SK-N-SH (cell line): ENCODE measurements at regions not wholly inside any gene's neighbourhood (a gene's known extent, or its start where the extent isn't known, plus 50 kb on each side); places are given as distances from the start of the nearest gene placed in this dataset.

Source experiments
- CTCF ChIA-PET: fragments of 300-600, 350-600 bp; formaldehyde crosslinking; extraction: SDS; loops from one replicate; lab custom pipeline; 2021; lab: Yijun Ruan, JAX
- POLR2A ChIA-PET: fragments of 350-600 bp; sonication (Branson Sonifier 250); formaldehyde crosslinking; extraction: SDS; loops from one replicate; lab custom pipeline; 2020; ENCODE audit warnings: antibody characterized with exemption, inconsistent platforms; lab: Yijun Ruan, JAX
- DNase-seq: peaks from one replicate; pipeline ENCODE4 v3.0.0; 2012
- H2AFZ ChIP-seq: fragments of 200-600 bp; sonication (generic); 2 replicates; pipeline ENCODE4 v1.8.1; 2016; ENCODE audit warnings: antibody characterized with exemption, mild to moderate bottlenecking, low read depth
- H3F3A ChIP-seq: fragments of 200-600 bp; sonication (generic); replicated peaks from 2 replicates; pipeline ENCODE3; 2016; ENCODE audit warnings: antibody characterized with exemption, mild to moderate bottlenecking; ENCODE audit not compliant: insufficient read depth
- H3K27ac ChIP-seq, 2 experiments: fragments of 200-500 bp in 1 of 2; fragments of 200-600 bp in 1 of 2; sonication (Bioruptor generic) in 1 of 2; sonication (generic), shearing (Covaris generic) in 1 of 2; 2 replicates each; pipeline versions ENCODE4 v1.5.1 to v1.6.1; 2014 to 2016; ENCODE audit warnings: low read depth in 2 of 2, inconsistent platforms in 1 of 2, low read length in 1 of 2, mild to moderate bottlenecking in 1 of 2, mixed read lengths in 1 of 2
- H3K27me3 ChIP-seq: fragments of 200-600 bp; sonication (generic), shearing (Covaris generic); 2 replicates; pipeline ENCODE4 v1.6.1; 2016; ENCODE audit warnings: mixed run types; ENCODE audit not compliant: insufficient read depth
- H3K36me3 ChIP-seq, 2 experiments: fragments of 200-500 bp in 1 of 2; fragments of 200-600 bp in 1 of 2; sonication (Bioruptor generic) in 1 of 2; sonication (generic) in 1 of 2; replicated peaks in 1 of 2; 2 replicates each; pipeline versions ENCODE3 to v1.5.1; 2014 to 2016; ENCODE audit warnings: low read length in 1 of 2, mild to moderate bottlenecking in 1 of 2; ENCODE audit not compliant: insufficient read depth in 2 of 2, control insufficient read depth in 1 of 2
- H3K4me1 ChIP-seq, 2 experiments: fragments of 200-500 bp in 1 of 2; fragments of 200-600 bp in 1 of 2; sonication (Bioruptor generic) in 1 of 2; sonication (generic), shearing (Covaris generic) in 1 of 2; 2 replicates each; pipeline versions ENCODE4 v1.5.1 to v1.6.1; 2014 to 2016; ENCODE audit warnings: low read depth in 1 of 2, low read length in 1 of 2, mixed run types in 1 of 2; ENCODE audit not compliant: insufficient read depth in 2 of 2, control insufficient read depth in 1 of 2
- H3K4me2 ChIP-seq: fragments of 200-600 bp; sonication (generic), shearing (Covaris generic); 2 replicates; pipeline ENCODE4 v1.6.1; 2017; ENCODE audit warnings: mixed run types
- H3K4me3 ChIP-seq, 2 experiments: fragments of 200-500 bp in 1 of 2; fragments of 200-600 bp in 1 of 2; sonication (Bioruptor generic) in 1 of 2; sonication (generic), shearing (Covaris generic) in 1 of 2; 2 replicates each; pipeline versions ENCODE4 v1.5.1 to v1.8.1; 2014 to 2016; ENCODE audit warnings: low read depth in 2 of 2, inconsistent platforms in 1 of 2, low read length in 1 of 2, mild to moderate bottlenecking in 1 of 2, mixed read lengths in 1 of 2, moderate library complexity in 1 of 2
- H3K79me2 ChIP-seq: fragments of 200-600 bp; sonication (generic); 2 replicates; pipeline ENCODE4 v1.8.1; 2017; ENCODE audit warnings: mild to moderate bottlenecking; ENCODE audit not compliant: insufficient read depth
- H3K9ac ChIP-seq: fragments of 200-600 bp; sonication (generic); 2 replicates; pipeline ENCODE4 v1.6.1; 2017; ENCODE audit warnings: mixed run types
- H3K9me2 ChIP-seq: fragments of 200-600 bp; sonication (generic); 2 replicates; pipeline ENCODE4 v1.6.1; 2017; ENCODE audit warnings: mixed run types
- H3K9me3 ChIP-seq: fragments of 200-600 bp; sonication (generic); 2 replicates; pipeline ENCODE4 v1.6.1; 2017; ENCODE audit warnings: mixed run types, mild to moderate bottlenecking, moderate library complexity
- H4K20me1 ChIP-seq: fragments of 200-600 bp; sonication (generic); 2 replicates; pipeline ENCODE4 v1.6.1; 2017; ENCODE audit warnings: mild to moderate bottlenecking, mixed run types; ENCODE audit not compliant: insufficient read depth
- CTCF ChIP-seq: fragments of 200-600 bp; sonication (generic); IDR thresholded peaks from 2 replicates; pipeline ENCODE4 v1.6.1; 2017; ENCODE audit warnings: antibody characterized with exemption, mild to moderate bottlenecking, moderate library complexity
- ELF1 ChIP-seq: IDR thresholded peaks from 2 replicates; pipeline ENCODE4 v1.4.0; 2012
- FOSL2 ChIP-seq: IDR thresholded peaks from 2 replicates; pipeline ENCODE4 v1.4.0; 2012; ENCODE audit warnings: low read depth, mild to moderate bottlenecking, moderate library complexity, borderline replicate concordance
- FOXJ3 ChIP-seq: sonication (generic); formaldehyde crosslinking; IDR thresholded peaks from 2 replicates; pipeline ENCODE4 v1.5.1; 2020; ENCODE audit warnings: mild to moderate bottlenecking, missing genetic modification reagents
- FOXM1 ChIP-seq: IDR thresholded peaks from 2 replicates; pipeline ENCODE4 v1.4.0; 2012; ENCODE audit warnings: low read depth, mild to moderate bottlenecking
- GABPA ChIP-seq: IDR thresholded peaks from 2 replicates; pipeline ENCODE4 v1.4.0; 2012; ENCODE audit warnings: low read depth, mild to moderate bottlenecking
- MAX ChIP-seq: IDR thresholded peaks from 2 replicates; pipeline ENCODE4 v1.4.0; 2012; ENCODE audit warnings: low read depth
- MXI1 ChIP-seq: IDR thresholded peaks from 2 replicates; pipeline ENCODE4 v1.6.1; 2012; ENCODE audit warnings: mild to moderate bottlenecking, low read depth, low read length, improper control_type of control experiment
- PBX3 ChIP-seq: IDR thresholded peaks from 2 replicates; pipeline ENCODE4; 2012
- POLR2AphosphoS5 ChIP-seq: IDR thresholded peaks from 2 replicates; pipeline ENCODE4 v1.6.1; 2012; ENCODE audit warnings: low read depth, low read length
- RCOR1 ChIP-seq: fragments of 150-350 bp; IDR thresholded peaks from 2 replicates; pipeline ENCODE4 v1.6.1; 2017; ENCODE audit warnings: antibody characterized with exemption, low read length
- RXRA ChIP-seq: IDR thresholded peaks from 2 replicates; pipeline ENCODE4 v1.4.0; 2012; ENCODE audit warnings: low read depth, mild to moderate bottlenecking, borderline replicate concordance
- SIN3A ChIP-seq: IDR thresholded peaks from 2 replicates; pipeline ENCODE4 v1.6.1; 2012; ENCODE audit warnings: low read depth, mild to moderate bottlenecking, low read length, moderate library complexity, borderline replicate concordance
- SMC3 ChIP-seq: IDR thresholded peaks from 2 replicates; pipeline ENCODE4 v1.6.1; 2012; ENCODE audit warnings: low read depth, low read length, improper control_type of control experiment
- TAF1 ChIP-seq: IDR thresholded peaks from 2 replicates; pipeline ENCODE4 v1.6.1; 2012; ENCODE audit warnings: low read depth, mild to moderate bottlenecking, low read length, moderate library complexity, borderline replicate concordance
- TCF12 ChIP-seq: IDR thresholded peaks from 2 replicates; pipeline ENCODE4 v1.4.0; 2012
- TEAD4 ChIP-seq: IDR thresholded peaks from 2 replicates; pipeline ENCODE4 v1.4.0; 2012; ENCODE audit warnings: mild to moderate bottlenecking, borderline replicate concordance; ENCODE audit not compliant: insufficient read depth
- USF2 ChIP-seq: fragments of 150-350 bp; IDR thresholded peaks from 2 replicates; pipeline ENCODE4 v1.6.1; 2017; ENCODE audit warnings: antibody characterized with exemption, low read length, low read depth, borderline replicate concordance
- YY1 ChIP-seq: IDR thresholded peaks from 2 replicates; pipeline ENCODE4 v1.4.0; 2012; ENCODE audit warnings: low read depth, mild to moderate bottlenecking
- WGBS: methylation state at CpG from one replicate; pipeline ENCODE4 v1.1.6; 2017; ENCODE audit warnings: low lambda C conversion rate; 5-methylcytosine and 5-hydroxymethylcytosine counted together

GRCh38 chr5:14078716-14079115 is 64.4 kb upstream of the TRIO start:
- no peaks in the 10 kb centered on the region for H3K36me3 ChIP-seq
- H3K4me2 ChIP-seq, result no peak overlapping the region
- H3K9me3 ChIP-seq, result no peaks in the 10 kb centered on the region
- H3K9me2 ChIP-seq, result no peaks in the 10 kb centered on the region
- ChIA-PET CTCF (no interaction called here), POLR2A (no interaction called here)
- H3K9ac ChIP-seq, result no peak overlapping the region
- WGBS, result 97% methylated on average over 3 of the region's 3 CpGs
- H3K4me3 ChIP-seq, result no peak overlapping the region
- no peaks in the 10 kb centered on the region for H3K79me2 ChIP-seq
- H4K20me1 ChIP-seq, result no peaks in the 10 kb centered on the region
- no peaks in the 10 kb centered on the region for H3K4me1 ChIP-seq
- H3K27ac ChIP-seq, result no peak overlapping the region
- no peaks in the 10 kb centered on the region for H3F3A ChIP-seq
- DNase-seq, result no peak
- no peak overlapping the region for H2AFZ ChIP-seq
- TF ChIP-seq FOXM1, result no peak
- no peak for TF ChIP-seq RCOR1
- no peak for TF ChIP-seq TCF12
- no peak for TF ChIP-seq SMC3
- TF ChIP-seq MAX, result no peak
- TF ChIP-seq POLR2AphosphoS5, result no peak
- no peak for TF ChIP-seq MXI1
- TF ChIP-seq GABPA, result no peak
- no peak for TF ChIP-seq YY1
- TF ChIP-seq CTCF, result no peak
- TF ChIP-seq FOSL2, result no peak
- no peak for TF ChIP-seq TEAD4
- no peak for TF ChIP-seq TAF1
- TF ChIP-seq USF2, result no peak
- no peak for TF ChIP-seq RXRA
- no peak for TF ChIP-seq ELF1
- TF ChIP-seq SIN3A, result no peak
- TF ChIP-seq FOXJ3 (CRISPR knock-in tag), result no peak
- no peak for TF ChIP-seq PBX3
- H3K27me3 ChIP-seq, result no peaks in the 10 kb centered on the region
